VCaP (cell line): ENCODE measurements at regions not wholly inside any gene's neighbourhood (a gene's known extent, or its start where the extent isn't known, plus 50 kb on each side); places are given as distances from the start of the nearest gene placed in this dataset.

Experiments used
- H3K27ac ChIP-seq: fragments of 450-650 bp; 2 replicates; pipeline ENCODE4 v1.5.1; 2017
- TF ChIP-seq, protein P1 (sequence below): fragments of 450-650 bp; conservative IDR thresholded peaks from 2 replicates; pipeline ENCODE4 v1.5.1; 2017; ENCODE audit warnings: mild to moderate bottlenecking, moderate library complexity

DNA sequence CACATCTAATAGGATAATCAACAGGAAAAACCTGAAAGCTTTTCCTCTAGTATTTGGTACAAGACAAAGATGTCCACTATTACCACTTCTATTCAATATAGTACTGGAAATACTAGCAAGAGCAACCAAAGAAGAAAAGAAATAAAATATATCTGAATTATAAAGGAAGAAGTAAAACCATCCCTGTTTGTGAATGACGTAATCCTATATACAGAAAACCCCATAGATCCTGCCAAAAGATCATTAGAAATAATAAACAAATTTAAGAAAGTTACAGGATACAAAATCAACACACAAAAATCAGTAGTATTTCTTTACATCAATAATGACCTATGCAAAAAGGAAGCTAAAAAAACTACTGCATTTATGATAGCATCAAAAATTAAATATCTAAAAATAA is 1191.3 kb upstream of the C9orf72 start:
- H3K27ac ChIP-seq = no peak overlapping the region
- TF ChIP-seq, protein P1, sequence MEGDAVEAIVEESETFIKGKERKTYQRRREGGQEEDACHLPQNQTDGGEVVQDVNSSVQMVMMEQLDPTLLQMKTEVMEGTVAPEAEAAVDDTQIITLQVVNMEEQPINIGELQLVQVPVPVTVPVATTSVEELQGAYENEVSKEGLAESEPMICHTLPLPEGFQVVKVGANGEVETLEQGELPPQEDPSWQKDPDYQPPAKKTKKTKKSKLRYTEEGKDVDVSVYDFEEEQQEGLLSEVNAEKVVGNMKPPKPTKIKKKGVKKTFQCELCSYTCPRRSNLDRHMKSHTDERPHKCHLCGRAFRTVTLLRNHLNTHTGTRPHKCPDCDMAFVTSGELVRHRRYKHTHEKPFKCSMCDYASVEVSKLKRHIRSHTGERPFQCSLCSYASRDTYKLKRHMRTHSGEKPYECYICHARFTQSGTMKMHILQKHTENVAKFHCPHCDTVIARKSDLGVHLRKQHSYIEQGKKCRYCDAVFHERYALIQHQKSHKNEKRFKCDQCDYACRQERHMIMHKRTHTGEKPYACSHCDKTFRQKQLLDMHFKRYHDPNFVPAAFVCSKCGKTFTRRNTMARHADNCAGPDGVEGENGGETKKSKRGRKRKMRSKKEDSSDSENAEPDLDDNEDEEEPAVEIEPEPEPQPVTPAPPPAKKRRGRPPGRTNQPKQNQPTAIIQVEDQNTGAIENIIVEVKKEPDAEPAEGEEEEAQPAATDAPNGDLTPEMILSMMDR = no peak

GRCh38 chr9:28770226-28770625 is 1196.9 kb upstream of the C9orf72 start:
- no peak overlapping the region for H3K27ac ChIP-seq
- TF ChIP-seq, protein P1 = no peak

DNA sequence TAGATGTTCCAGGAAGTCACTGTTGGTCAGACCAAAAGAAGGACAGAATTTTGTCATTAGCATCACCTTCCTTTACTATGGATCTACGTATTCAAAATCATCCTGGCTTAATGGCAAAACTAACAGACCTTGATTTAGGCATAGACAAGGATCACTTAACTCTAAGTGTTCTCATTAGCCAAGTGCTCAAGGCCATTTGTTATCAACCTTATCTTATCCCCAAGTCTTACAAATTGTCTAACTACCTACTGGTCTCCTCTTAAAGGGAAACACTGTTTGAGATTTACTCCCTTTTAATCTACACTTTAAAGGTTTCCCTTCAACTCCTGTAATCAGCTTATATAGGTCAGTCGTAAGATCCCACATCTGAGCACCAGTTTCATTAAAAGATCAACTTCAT is 1197.5 kb upstream of the C9orf72 start:
- TF ChIP-seq, protein P1 = no peak
- H3K27ac ChIP-seq = no peak overlapping the region

DNA sequence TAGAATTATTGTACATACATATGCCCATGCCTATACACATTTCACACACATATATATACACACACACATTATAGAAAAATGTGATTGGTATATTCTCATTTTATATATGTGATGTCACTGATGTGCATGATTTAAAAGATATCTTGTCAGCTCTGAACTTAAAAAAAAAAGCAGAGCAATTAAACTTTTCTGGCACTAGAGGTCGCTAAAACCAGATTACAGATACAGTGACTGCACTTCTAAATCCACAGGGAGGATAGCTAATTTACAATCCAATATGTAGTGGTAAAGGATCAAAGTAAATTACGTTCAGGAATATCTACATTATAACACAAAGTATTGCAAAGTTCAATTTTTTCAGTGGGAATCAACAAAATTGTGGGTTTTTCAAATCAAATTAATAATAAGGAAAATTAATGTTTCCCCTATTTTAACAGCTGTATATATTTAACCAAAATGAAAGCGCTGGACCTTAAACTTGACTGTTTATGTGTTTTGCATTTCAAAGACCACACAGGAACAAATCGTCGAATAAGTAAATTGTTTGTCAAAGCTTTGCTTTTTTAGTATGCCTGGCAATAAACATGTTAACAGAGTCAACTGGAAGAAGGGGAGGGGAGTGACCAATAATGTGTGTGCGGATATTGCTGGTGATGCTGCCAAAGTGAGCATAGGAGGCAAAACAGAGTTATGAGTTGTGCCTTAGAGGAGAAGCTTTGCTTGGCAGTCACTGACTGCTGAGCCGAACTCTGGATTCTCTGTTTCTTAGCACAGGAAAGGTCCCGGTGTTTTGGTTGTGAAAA is 1201.4 kb upstream of the C9orf72 start:
- TF ChIP-seq, protein P1 = peak; percentile 89
- H3K27ac ChIP-seq = no peak overlapping the region

DNA sequence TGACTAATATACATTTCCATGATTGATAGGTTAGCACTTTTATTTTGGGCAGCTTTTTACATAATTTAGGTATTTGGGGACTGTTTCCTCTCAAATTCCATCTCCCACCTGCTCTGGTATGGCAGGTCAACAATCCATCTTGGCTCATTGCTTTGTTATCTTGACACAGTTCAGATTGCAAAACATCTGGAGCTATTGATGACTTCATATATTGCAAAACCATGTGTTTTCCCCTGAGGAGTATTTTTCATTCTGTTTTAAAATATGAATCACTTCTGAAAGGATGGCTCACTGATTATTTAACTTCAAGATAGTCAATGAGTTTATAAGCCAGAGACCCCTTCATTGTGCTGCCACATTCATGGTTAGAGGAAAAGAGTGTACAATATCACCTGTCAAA is 1206.0 kb upstream of the C9orf72 start:
- TF ChIP-seq, protein P1 = no peak
- no peak overlapping the region for H3K27ac ChIP-seq

- TF ChIP-seq, protein P1 = no peak
- H3K27ac ChIP-seq = no peak overlapping the region
These were observed 1208.2 kb upstream of the C9orf72 start for GRCh38 chr9:28781481-28781880.

- no peak overlapping the region for H3K27ac ChIP-seq
- TF ChIP-seq, protein P1 = no peak
These were observed 1209.3 kb upstream of the C9orf72 start for GRCh38 chr9:28782630-28783029.
